Dermis microvascular lymphatic vessel endothelial cell (primary cell): ENCODE measurements at regions not wholly inside any gene's neighbourhood (a gene's known extent, or its start where the extent isn't known, plus 50 kb on each side); places are given as distances from the start of the nearest gene placed in this dataset.

Experiments used
- DNase-seq, 2 donors: peaks; one replicate each; pipeline versions ENCODE4 v3.0.0 to v3.0.0-alpha.2; 2010; ENCODE audit warnings: low read depth in 2 of 2

DNA sequence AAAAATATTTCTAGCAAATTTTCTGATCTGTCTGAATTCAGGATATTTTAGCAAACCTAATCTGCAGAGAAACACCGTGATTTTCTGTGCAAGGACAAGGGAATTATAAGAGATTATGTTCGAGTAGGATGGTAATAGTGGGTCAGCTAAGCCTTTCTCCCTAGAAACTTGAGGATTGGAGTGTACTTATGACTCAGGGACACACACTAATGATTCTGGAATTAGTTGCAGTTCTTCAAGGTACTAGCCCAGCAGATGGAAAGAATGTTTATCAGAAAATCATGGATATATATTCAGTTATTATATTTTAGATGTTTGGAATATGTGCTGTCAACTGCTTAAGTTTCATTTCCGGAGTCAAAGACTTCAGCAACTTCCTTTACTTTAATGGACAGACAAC lies 177.1 kb upstream of the MAP3K7 start:
- no peak for DNase-seq

DNA sequence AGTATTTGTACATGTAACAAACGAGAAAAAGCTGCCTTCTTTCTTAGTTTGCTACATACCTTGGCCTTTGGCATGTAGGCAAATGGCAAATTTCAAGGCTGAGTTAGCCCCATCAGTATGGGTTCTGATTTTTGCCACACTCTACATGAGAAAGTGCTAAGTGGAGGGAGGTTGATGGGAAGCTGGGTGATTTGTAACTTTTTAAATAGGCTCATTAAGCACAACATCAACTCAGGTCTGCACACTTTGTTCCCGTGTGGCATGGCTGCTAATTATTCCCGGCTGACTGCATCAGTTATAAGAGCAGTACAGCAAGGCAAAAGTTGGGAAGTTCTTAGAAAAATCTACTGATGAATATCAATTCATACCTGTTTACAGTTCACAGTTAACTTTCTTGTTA lies 172.8 kb upstream of the MAP3K7 start:
- DNase-seq, result no peak

DNA sequence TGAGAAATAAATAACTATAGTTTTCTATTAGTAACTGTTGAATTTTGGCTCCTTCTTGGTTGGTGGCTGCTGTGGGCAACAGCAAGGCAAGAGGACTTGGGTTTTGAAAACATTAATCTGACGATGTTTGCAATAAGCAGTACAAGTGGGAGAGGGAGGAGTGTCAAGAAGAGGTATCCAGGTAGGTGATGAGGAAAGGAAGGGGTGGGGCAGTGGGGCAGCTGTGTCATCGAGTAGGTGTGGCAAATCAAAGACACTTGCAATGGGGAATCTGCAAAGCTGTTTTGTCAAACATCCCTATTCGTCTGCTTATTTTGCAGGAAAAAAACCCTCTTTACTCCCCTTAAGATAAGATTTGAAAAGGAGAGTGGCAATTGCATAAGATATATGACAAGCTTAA lies 171.9 kb upstream of the MAP3K7 start:
- DNase-seq, result no peak

DNA sequence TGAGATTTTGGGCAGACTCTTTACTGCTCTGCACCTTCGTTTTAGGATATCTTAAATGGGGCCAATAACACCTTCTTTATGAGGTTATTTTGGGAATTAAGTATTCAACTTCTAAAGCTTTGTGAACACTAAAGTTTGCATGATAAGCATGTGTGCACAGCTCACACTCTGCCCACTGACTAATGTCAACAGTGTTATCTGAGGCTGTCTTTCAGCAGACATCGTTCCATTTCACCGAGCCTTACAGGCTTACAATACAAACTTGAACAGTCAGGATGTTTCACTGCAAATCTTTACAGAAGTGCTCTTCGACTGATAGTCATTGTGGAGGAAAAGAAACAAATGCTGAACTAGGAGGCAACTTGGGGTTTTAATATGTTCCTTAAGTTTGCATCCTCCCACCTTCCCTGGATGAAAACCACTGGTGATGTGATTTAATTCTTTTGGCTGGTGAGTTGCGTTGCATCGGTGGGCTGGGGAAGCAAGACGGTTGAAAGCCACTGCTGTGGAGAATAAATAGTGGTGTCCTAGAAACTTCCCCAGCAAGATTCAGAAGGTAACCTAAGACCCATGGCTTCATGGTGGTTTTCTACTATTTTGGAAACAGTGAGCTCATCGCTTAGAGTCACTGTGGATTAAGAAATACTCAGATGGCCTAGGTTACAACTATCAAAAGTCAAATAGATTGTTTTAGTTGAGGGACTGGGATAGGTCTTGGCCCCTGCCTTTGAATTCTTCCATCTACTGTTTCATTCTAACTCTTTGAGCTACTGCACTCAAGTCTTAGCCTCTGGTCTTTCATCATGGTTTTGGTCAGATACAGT lies 167.2 kb upstream of the MAP3K7 start:
- no peak for DNase-seq

DNA sequence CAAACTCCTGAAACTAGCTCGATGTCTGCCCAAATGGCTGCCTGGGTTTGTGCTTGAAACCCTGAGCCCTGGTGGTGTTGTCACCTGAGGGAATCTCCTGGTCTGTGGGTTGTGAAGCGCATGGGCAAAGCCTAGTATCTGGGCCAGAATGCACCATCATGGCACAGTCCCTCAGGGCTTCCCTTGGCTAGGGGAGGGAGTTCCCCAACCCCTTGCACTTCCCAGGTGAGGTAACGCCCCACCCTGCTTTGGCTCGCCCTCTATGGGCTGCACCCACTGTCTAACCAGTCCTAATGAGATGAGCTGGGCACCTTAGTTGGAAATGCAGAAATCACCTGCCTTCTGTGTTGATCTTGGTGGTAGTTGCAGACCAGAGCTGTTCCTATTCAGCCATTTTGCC lies 152.9 kb upstream of the MAP3K7 start:
- no peak for DNase-seq

DNA sequence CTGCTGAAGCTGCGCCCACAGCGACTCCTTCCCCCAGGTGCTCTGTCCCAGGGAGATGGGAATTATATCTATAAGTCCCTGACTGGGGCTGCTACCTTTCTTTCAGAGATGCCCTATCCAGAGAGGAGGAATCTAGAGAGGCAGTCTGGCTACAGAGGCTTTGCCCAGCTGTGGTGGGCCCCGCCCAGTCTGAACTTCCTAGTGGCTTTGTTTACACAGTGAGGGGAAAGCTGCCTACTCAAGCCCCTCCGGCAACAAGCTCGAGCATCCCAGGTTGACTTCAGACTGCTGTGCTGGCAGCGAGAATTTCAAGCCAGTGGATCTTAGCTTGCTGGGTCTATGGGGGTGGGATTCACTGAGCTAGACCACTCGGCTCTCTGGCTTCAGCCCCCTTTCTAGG lies 152.5 kb upstream of the MAP3K7 start:
- DNase-seq, result no peak

DNA sequence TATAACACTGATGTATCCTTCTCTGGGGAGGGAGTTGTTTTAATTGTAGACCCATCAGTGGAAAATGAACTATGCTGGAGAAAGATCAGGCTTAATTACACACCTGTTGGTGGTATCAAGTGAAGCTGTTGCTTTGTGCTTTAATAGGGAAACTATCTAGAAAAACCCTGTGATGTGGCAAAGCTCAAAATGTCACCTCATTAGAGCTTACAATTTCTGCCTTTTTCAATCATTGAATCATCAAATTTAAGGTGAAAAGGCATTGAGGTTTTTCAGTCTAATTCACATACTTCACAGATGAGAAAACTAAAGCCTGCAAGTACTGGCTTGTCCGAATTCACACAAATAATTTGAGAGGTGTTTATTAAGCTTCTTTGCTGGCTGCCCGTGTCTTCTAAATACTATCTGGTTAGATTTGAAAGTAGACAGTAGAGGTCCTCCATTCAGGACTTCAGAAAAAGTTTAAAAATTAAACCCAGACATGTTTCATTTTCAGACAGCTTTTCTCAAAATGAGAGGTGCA lies 143.3 kb upstream of the MAP3K7 start:
- DNase-seq, result no peak

DNA sequence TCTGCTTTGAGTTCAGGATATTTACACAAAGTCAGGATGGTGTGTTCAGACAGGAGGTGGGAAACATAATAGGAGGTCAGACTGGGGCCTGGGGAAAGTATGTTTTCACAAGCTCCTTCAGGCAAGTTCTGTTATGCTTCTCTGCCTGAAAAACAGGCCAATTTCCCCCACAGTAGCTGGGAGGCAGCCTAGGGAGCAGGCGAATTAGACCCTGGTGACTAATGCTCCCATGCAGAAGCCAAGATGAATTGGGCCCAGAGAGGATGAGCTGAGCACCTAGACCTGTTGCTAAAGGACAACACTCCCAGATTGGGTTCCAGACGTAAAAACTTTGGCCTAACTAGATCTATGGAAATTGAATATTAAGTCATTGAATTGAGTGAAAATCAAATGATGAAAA lies 142.2 kb upstream of the MAP3K7 start:
- no peak for DNase-seq

DNA sequence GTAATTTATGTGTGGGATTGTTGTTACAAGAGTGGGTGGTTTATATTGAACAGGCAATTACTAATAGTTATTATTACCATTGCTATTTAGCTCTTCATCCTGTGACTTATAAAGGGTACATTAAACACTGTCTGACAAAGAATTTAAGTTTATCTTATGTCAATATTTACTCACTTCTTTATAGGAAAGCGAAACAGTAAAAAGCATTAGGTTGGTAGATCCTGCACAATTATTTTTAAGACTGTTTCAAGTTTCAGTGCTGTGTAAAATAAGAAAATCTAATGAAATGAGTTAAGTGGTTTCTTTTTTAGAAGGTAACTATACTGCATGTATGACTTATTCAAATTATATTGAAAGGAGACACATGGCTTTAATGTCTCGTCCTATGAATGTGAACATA lies 135.8 kb upstream of the MAP3K7 start:
- no peak for DNase-seq

DNA sequence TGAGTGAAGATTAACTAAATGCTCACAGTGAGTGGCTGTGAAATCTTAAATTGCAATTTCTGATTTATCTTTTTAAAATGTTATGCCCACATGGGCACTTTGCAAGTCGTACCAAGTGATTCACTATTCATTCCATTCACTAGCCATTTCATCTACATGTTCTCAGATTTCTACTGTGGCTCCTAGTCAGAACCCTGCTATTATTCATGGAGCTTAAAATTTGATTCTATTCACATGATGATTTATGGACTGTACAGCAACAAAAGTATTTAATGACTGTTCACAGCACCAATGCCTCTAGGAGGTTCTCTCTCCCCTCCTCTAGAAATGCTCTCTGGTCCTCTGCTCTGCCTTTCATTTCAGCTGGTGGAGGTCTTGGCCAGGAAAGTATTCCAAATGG lies 133.5 kb upstream of the MAP3K7 start:
- DNase-seq, result no peak

DNA sequence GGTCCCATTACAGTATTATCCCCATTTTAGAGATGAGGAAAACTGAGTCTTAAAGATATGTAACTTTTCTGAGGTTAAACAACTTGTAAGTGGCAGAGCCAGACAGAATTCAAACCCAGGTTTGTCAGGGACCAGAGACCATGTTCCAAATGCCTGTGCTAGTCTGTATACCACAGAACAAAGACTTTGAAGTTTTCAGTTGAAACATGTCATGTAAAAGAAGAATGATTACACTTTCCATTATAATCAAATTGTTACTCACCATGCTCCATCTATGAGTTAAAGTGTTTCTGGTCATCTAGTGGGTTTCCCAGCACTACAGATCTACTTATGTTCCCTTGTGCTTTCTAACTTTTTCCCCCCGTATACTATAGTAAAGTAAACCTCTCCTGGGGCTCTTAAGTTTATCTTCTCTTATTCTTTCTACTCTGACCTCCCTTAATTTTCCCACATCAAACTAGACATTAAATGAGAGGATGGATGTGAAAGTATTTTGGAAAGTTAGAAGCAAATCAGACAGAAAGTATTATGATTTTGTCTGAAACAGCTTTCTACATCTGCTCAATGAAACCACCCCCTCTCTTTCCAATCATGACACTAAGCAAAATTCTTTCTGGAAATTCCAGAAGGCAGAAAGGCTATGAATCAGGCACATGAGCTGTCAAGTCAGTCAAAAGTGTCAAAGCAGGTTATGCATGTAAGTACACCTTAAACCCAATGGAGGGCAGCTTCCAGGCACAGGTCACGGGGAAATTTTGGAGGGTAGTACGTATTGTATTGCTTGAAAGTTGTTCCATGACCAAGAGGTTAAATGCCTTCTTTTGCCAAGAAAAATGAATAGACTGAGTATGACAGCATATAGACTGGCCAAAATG lies 132.7 kb upstream of the MAP3K7 start:
- DNase-seq, result no peak

DNA sequence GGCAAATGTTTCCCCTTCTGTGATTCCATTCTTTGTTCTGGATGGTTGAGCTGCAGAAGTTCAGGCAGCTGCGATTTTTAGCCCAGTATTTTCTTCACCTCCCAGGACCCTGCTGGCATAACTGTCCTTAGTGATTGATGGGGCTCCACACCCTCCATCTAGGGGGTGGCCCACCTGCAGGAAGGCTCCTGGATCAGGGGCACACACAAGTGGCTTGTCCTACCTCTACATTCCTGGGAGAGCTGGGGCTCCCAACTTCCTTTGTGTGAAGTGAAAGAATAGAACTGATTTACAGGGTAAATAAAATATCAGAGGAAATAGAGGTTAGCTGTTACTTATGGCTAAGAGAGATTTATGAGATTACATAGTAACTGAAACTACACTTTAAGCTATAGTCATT lies 129.5 kb upstream of the MAP3K7 start:
- no peak for DNase-seq

DNA sequence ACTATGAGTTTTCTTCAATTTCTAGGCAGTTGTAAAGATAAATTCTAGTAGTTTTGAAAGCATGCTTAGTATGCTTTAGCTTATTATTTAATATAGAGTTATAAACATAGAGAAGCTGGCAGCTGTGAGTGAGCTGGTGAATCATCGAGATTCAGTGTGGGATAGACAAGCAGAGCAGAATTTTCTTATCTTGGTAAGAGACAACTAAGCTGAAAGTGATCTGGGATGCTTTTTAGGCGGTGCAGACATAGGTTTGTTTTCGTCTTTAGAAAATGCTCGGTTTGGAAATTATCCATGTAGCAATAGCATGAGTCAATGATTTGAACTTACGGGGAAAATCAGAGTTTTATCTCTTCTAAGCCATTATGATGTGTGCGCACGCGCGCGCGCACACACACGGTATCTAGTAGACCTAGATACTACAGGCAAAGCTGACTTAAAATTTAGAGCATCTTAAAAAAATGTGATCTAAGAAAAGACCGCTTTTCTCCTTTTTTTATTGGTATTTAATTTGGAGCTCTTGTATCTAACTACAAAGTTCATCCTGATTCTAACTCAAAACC lies 128.3 kb upstream of the MAP3K7 start:
- no peak for DNase-seq

DNA sequence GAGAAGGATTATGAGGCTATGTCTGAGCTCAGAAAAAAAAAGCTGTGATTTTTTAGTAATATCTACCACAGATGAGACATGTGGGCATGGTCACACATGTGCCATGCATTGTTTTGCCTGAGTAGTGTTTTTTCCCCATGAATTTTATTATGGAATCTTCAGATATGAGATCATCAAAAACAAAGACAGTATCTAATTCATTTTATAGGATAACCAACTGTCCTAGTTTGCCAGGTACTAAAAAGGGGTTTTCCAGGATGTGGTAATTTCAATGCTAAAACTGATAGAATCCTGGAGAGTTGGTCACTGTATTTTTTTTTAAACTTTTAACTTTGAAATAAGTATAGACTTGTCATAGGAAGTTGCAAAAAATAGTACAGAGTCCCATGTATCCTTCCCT lies 127.4 kb upstream of the MAP3K7 start:
- DNase-seq, result no peak

DNA sequence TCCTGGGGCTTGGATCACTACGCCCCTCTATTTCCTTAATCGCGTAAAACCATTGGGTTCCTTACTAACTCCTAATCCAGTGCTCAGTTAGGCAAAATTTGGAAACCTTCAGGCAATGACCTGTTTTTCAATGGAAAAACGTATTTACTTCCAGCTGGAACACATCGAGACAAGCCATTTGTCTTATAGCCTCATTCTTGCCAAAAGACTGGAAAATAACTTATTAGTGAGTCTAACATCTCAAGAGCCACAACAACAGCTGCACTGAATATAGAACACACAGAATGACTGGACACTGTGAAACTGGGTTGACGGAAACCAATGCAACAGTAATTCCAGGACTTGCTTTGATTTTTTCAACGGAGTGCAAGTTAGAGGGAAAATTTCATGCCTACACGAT lies 125.2 kb upstream of the MAP3K7 start:
- no peak for DNase-seq

DNA sequence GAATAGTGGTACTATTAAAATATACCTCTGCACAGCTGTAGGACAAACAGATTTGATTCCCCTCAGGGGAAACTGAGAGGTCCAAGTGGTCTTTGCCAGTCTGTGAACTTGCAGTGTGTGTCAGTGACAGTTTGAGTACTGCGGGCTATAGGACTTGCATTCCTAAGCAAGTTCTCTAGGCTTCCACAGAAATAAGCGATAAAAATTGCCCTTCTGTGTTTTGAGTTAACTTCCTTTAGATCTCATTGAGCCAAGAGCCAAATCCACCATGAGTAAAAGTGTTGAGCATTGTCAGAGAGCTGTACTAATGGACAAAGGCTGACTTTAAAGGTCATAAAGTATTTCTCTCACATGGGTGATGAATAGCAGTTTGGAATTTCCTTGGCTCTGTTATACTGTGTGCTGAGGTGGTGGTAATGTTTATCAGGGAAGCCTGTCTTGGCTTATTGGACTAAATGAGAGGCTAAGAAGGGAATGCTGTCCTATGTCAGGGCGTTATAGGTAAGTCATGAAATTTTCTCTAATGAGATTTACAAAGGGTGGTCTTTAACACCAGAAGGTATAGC lies 122.6 kb upstream of the MAP3K7 start:
- no peak for DNase-seq

DNA sequence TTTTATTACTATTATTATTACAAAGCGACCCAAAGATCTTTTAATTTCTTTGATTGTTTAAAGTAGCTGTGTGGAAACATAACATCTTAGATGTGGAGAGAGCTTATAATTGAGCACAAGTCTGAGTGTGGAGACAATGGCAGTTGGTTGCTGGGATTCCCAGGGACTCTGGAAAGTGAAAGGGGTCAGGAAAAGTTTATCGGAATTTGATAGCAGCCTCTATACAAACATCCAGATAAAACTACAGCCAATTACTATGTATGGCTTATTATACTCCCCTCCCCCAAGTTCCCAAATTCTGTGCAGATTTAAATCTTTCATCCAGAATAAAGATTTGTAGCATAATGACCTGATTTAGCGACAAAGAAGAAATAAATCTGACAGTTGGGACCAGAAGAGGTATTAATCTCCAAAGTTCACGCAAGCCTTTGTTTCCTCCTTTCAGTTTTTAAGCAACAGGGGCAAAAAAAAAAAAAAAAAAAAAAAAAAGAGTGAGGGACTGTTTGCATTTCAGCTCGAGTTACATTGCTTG lies 121.4 kb upstream of the MAP3K7 start:
- no peak for DNase-seq

DNA sequence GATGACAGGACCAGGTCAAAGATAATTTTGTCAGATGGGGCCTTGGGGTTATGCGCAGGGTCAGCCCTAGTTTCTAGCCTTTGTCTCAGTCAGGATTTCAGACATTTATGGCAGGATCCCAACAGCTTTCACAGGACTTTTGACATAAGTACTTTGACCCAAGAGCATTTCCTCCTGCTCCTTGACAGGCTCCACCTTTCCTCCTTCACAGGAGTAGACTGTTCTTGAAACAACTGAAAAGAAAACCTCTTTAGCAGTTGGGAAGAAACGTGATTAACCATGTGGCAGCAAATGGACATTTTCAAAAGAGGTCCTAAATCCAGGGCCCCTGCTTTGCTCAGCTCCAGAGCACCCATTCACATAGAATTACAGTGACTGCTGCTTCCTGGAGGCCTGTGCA lies 120.4 kb upstream of the MAP3K7 start:
- DNase-seq, result no peak

DNA sequence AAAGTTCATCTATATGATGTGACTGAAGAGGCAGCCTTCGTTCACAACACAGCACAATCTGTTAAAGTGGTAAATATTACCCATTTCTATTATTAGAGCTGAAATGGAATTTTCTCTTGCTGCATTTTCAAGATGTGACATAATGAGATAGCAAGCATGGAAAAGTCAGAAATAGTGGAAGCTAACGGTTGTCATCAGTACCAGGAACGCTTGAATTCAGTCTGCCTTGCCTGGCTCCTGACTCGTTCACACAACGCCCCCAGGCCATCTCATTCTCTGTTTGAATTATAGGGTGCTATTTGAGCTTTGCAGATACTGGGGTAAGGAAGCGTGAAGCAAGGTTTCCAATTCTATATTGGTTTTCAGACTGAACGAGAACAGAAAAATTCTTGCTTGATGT lies 116.5 kb upstream of the MAP3K7 start:
- no peak for DNase-seq

DNA sequence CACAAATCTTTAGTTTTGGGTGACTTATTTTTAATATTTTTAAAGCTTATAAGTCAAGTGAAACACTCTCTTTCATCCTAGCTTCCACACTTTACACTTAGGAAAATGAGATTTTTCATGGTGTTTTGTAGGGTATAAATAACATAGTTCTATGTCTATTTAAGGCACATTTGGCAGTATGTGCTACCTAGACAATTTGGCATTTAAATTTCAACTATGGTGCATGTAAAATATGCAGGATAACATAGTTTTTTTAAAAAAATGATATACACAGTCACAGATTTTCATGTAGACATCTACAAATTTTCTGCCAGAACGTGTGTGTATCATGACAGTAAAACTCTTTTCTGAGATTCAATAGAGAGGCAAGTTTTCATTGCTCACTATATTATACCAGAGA lies 115.1 kb upstream of the MAP3K7 start:
- no peak for DNase-seq

DNA sequence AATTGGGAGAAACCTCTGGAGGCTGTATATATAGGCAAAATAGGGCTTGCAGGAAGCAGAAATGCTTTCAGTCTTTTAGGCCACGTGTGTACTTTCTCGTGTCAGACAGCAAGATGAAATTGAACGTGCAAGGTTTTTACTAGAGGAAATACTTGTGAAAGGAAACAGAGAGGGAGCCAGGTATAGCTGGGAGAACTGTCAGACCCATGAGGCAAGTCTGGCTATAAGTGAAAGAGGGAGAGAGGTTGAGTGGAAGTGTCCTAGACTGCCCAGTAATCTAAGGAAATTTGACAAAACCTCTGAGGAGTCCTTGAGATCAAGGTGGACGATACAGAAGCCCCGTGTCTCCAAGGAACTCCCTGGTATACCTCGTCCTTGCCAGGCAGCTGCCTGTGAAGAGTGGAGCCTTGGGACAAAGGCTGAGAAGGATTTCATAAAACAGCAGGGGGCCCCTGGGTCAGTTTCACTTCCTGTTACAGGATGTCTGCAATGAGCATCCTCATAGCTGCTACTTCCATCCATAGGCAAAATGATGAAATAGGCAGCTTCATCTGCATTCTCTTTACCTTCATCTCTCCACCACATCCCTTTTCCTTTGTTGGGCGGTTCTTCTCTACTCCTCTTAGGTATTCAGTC lies 114.4 kb upstream of the MAP3K7 start:
- no peak for DNase-seq
